ENCODE measurements at regions not wholly inside any gene's neighbourhood (a gene's known extent, or its start where the extent isn't known, plus 50 kb on each side); places are given as distances from the start of the nearest gene placed in this dataset.
"Not testable (repeated sequence)": the region's sequence is repeated elsewhere in the genome, so short reads cannot be mapped to it uniquely, and the experiment has no call there.

DNA sequence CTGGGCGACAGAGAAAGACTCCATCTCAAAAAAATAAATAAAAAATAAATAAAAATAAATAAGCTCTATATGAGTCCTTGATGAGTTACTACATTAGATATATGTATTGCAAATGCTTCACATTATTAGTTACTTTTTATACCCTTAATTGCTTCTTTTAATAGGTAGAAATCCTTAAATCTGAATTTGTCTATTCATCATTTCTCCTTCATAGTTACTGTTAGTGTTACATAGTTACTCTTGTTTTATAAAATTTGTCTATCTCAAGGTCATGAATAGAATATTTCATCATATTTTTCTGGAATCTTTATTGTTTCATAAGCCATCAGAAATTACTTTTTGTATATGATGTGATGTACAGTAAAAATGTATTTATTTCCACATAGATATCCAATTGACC is 1624.8 kb upstream of the FLRT2 start:
- no peak for TF ChIP-seq FOXP2 (optimal IDR thresholded peaks at IDR 0.05; ENCODE audit: control extremely low read depth, extremely low read length, insufficient read depth)
- no peak for TF ChIP-seq POLR2AphosphoS5 (IDR thresholded peaks at IDR 0.05; ENCODE audit: borderline replicate concordance, low read depth, low read length)
- TF ChIP-seq EZH2 (IDR thresholded peaks at IDR 0.05): no peak
- no peaks in the 10 kb centered on the region for H3K36me3 ChIP-seq (ENCODE audit: insufficient read depth, low read length)
- DNase-seq (ENCODE audit: low read depth, low spot score): no peak

DNA sequence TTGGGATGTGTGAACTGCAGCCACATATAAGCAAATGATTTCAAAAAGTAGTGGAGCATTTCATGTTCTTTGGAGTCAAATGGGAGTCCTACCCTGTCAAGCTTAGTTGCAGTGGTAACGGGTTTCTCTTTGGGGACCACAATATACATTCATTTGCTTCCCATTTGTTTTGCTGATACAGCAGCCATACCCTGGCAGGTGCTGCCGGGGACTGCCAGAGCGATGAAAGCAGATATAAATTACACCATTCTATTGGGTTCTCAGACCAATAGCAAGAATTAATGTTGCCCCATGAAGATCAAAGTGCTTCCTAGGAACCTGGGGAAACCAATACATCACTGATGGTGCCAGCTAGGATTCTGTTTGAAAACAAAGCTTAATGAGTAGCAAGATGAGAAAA is 1621.5 kb upstream of the FLRT2 start:
- Histone ChIP-seq H3K9me3 (ENCODE audit: low read depth, low read length) (no peaks in the 10 kb centered on the region), H3K27ac (no peak overlapping the region), H3K36me3 (ENCODE audit: insufficient read depth, low read length) (no peaks in the 10 kb centered on the region), H3K9ac (ENCODE audit: insufficient read length) (no peak overlapping the region), H3K4me3 (no peak overlapping the region)
- TF ChIP-seq POLR2AphosphoS5 (IDR thresholded peaks at IDR 0.05; ENCODE audit: borderline replicate concordance, low read depth, low read length) (no peak), EZH2 (IDR thresholded peaks at IDR 0.05) (no peak), FOXP2 (optimal IDR thresholded peaks at IDR 0.05; ENCODE audit: control extremely low read depth, extremely low read length, insufficient read depth) (no peak)
- DNase-seq (ENCODE audit: low read depth, low spot score): no peak

More for the DNA sequence above, 1624.8 kb upstream of the FLRT2 start:
- Histone ChIP-seq H3K9ac (ENCODE audit: insufficient read length) (no peak overlapping the region), H3K27ac (no peak overlapping the region), H3K9me3 (ENCODE audit: low read depth, low read length) (no peaks in the 10 kb centered on the region), H3K4me3 (no peak overlapping the region)

DNA sequence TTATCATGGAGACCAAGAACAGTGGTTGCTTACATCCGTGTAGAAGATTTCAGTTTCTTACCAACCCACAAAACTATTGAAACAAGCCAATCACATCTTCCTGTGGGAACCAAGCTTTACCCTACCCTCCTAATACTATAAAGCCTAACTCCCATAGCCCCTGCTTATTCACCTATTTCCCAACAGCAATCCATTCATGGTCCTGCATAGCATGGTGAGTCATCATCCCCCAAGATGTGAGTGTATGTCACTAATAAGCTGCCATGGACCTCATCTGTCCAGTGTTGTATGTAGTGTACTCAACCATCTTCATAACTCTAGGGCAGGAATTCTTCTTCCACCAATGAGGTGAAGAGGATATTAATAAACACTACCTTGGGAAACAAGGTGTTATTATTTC is 1620.4 kb upstream of the FLRT2 start:
- H3K27ac ChIP-seq: no peak overlapping the region
- no peak overlapping the region for H3K4me3 ChIP-seq
- no peak for DNase-seq (ENCODE audit: low read depth, low spot score)
- no peak for TF ChIP-seq POLR2AphosphoS5 (IDR thresholded peaks at IDR 0.05; ENCODE audit: borderline replicate concordance, low read depth, low read length)
- no peak for TF ChIP-seq FOXP2 (optimal IDR thresholded peaks at IDR 0.05; ENCODE audit: control extremely low read depth, extremely low read length, insufficient read depth)
- no peak for TF ChIP-seq EZH2 (IDR thresholded peaks at IDR 0.05)
- no peaks in the 10 kb centered on the region for H3K9me3 ChIP-seq (ENCODE audit: low read depth, low read length)
- H3K36me3 ChIP-seq (ENCODE audit: insufficient read depth, low read length): no peaks in the 10 kb centered on the region
- no peak overlapping the region for H3K9ac ChIP-seq (ENCODE audit: insufficient read length)

DNA sequence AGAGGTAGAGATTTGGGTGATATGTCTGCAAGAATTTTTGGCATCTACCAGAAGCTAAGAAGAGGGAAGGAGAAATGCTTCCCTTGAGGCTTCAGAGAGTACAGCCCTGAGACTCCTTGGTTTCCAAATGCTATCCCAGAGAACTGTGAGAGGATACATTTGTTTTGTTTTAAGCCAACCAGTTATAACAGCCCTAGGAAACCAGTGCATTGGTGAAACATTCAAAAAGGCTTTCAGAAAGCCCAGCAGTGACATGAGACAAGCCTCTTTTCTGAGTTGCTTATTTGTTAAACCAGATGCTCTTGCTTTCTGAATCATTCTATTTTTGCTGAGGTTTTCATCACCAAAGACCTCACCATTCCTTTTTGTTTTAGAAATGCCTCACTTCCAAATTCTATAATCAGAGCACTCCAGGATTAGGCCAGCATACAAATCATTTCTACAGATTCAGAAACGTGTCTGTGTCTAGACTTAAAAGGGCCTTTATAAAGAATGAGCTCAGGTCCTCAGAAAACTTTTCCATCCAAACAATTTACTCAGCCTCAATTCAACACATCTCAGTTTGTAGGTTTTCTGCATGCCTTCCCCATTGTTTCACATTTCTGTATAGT is 1617.8 kb upstream of the FLRT2 start:
- no peak for TF ChIP-seq FOXP2 (optimal IDR thresholded peaks at IDR 0.05; ENCODE audit: control extremely low read depth, extremely low read length, insufficient read depth)
- TF ChIP-seq POLR2AphosphoS5 (IDR thresholded peaks at IDR 0.05; ENCODE audit: borderline replicate concordance, low read depth, low read length): no peak
- TF ChIP-seq EZH2 (IDR thresholded peaks at IDR 0.05): no peak
- H3K9me3 ChIP-seq (ENCODE audit: low read depth, low read length): no peaks in the 10 kb centered on the region
- H3K9ac ChIP-seq (ENCODE audit: insufficient read length): no peak overlapping the region
- H3K4me3 ChIP-seq: no peak overlapping the region
- no peaks in the 10 kb centered on the region for H3K36me3 ChIP-seq (ENCODE audit: insufficient read depth, low read length)
- DNase-seq (ENCODE audit: low read depth, low spot score): no peak
- H3K27ac ChIP-seq: no peak overlapping the region

DNA sequence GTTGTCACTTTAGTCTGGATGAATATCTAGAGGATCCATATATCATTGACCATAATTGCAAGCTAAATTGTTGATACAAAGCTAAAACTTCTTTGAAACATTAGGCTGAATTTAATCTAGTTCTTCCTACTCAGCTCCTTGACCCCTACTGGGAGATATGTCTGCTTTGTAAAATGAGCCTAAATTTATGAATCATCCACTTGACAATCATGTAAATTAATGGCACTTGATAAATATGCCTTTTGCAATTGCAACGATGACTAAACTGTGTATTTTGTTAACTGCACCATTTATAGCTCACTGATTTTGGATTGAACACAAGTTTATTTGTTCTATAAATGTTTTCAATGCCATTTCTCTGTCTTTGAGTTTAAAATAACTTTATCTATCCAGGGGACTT is 1616.5 kb upstream of the FLRT2 start:
- no peak for DNase-seq (ENCODE audit: low read depth, low spot score)
- H3K9me3 ChIP-seq (ENCODE audit: low read depth, low read length): no peaks in the 10 kb centered on the region
- no peak overlapping the region for H3K27ac ChIP-seq
- TF ChIP-seq FOXP2 (optimal IDR thresholded peaks at IDR 0.05; ENCODE audit: control extremely low read depth, extremely low read length, insufficient read depth) (no peak), POLR2AphosphoS5 (IDR thresholded peaks at IDR 0.05; ENCODE audit: borderline replicate concordance, low read depth, low read length) (no peak), EZH2 (IDR thresholded peaks at IDR 0.05) (no peak)
- no peak overlapping the region for H3K4me3 ChIP-seq
- no peak overlapping the region for H3K9ac ChIP-seq (ENCODE audit: insufficient read length)
- no peaks in the 10 kb centered on the region for H3K36me3 ChIP-seq (ENCODE audit: insufficient read depth, low read length)

DNA sequence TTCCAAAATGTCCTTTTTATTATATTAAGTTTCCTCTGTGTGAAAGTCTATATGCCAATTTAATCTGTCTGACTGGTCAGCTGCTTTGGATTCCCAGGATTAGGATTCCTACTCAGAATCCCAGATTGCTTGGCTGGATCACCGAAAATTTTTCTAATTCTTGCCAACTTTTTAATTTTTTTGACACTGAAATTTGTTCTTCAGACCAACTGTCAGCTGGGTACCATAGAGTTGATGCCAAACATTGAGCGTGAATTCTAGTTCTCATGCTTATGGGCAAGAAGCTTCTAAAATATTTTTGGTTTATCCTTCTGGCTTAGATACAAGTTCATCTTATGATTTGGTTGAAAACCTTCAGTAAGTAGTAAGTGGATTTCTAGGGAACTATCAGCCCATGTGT is 1611.4 kb upstream of the FLRT2 start:
- no peaks in the 10 kb centered on the region for H3K36me3 ChIP-seq (ENCODE audit: insufficient read depth, low read length)
- TF ChIP-seq EZH2 (IDR thresholded peaks at IDR 0.05) (no peak), POLR2AphosphoS5 (IDR thresholded peaks at IDR 0.05; ENCODE audit: borderline replicate concordance, low read depth, low read length) (no peak), FOXP2 (optimal IDR thresholded peaks at IDR 0.05; ENCODE audit: control extremely low read depth, extremely low read length, insufficient read depth) (no peak)

DNA sequence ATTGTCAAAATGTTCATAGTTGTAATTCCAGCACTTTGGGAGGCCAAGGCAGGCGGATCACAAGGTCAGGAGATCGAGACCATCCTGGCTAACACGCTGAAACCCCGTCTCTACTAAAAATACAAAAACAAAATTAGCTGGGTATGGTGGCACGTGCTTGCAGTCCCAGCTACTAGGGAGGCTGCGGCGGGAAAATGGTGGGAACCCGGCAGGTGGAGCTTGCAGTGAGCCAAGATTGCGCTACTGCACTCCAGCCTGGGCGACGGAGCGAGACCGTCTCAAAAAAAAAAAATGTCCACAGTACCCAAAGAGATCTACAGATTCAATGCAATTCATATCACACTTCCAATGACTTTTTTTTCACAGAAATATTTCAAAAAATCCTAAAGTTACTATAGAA is 1610.3 kb upstream of the FLRT2 start:
- H3K36me3 ChIP-seq (ENCODE audit: insufficient read depth, low read length); H3K4me3 ChIP-seq; H3K9me3 ChIP-seq (ENCODE audit: low read depth, low read length); H3K9ac ChIP-seq (ENCODE audit: insufficient read length); H3K27ac ChIP-seq; DNase-seq (ENCODE audit: low read depth, low spot score): not testable (repeated sequence)

More for the DNA sequence above, 1611.4 kb upstream of the FLRT2 start:
- H3K4me3 ChIP-seq: no peak overlapping the region
- H3K9ac ChIP-seq (ENCODE audit: insufficient read length): no peak overlapping the region
- no peak for DNase-seq (ENCODE audit: low read depth, low spot score)
- H3K9me3 ChIP-seq (ENCODE audit: low read depth, low read length): no peaks in the 10 kb centered on the region
- no peak overlapping the region for H3K27ac ChIP-seq

DNA sequence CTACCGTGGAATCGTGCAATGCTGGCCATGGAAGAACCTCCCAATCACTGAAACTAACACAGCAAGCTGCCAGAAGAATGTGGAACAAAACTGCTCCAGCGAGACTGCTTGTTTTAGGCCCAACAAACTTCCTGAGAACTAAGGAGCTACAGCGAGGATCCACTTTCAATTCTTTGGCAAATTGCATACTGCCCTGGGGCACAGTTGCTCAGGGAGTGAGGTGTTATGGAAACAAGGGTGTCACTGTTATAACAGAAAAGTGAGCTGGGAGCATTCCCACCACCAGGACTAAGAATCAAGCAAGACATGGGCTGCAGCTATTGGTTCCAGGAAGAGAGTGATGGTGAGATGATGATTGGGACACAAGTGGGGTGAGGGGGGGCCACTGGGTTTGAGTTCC is 1606.1 kb upstream of the FLRT2 start:
- Histone ChIP-seq H3K36me3 (ENCODE audit: insufficient read depth, low read length) (no peaks in the 10 kb centered on the region), H3K27ac (no peak overlapping the region), H3K9ac (ENCODE audit: insufficient read length) (no peak overlapping the region), H3K9me3 (ENCODE audit: low read depth, low read length) (no peaks in the 10 kb centered on the region), H3K4me3 (no peak overlapping the region)
- TF ChIP-seq POLR2AphosphoS5 (IDR thresholded peaks at IDR 0.05; ENCODE audit: borderline replicate concordance, low read depth, low read length): no peak
- no peak for TF ChIP-seq FOXP2 (optimal IDR thresholded peaks at IDR 0.05; ENCODE audit: control extremely low read depth, extremely low read length, insufficient read depth)
- TF ChIP-seq EZH2 (IDR thresholded peaks at IDR 0.05): no peak
- no peak for DNase-seq (ENCODE audit: low read depth, low spot score)

DNA sequence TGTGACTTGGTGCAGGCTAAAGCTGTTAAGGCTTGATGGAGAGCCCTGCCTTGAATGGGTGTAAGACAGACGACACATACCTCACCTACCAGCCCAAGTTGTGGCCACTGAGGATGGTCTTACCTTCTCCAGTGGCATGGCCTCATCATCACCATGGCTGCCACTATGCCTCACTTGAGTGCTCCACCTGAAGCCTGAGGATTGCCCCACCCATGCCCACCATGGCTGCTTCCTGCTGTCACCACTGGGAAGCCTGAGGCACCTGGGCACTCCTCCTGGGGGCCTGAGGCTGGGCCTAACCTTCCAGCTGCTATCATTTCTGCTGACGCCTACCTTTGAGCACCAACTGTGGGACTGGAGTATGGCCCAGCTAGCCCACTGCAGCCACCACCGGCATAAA is 1605.7 kb upstream of the FLRT2 start:
- Histone ChIP-seq H3K27ac (no peak overlapping the region), H3K36me3 (ENCODE audit: insufficient read depth, low read length) (no peaks in the 10 kb centered on the region), H3K9me3 (ENCODE audit: low read depth, low read length) (no peaks in the 10 kb centered on the region), H3K4me3 (no peak overlapping the region), H3K9ac (ENCODE audit: insufficient read length) (no peak overlapping the region)
- TF ChIP-seq POLR2AphosphoS5 (IDR thresholded peaks at IDR 0.05; ENCODE audit: borderline replicate concordance, low read depth, low read length) (no peak), EZH2 (IDR thresholded peaks at IDR 0.05) (no peak), FOXP2 (optimal IDR thresholded peaks at IDR 0.05; ENCODE audit: control extremely low read depth, extremely low read length, insufficient read depth) (no peak)
- no peak for DNase-seq (ENCODE audit: low read depth, low spot score)
